SK-N-MC (cell line): ENCODE measurements at regions not wholly inside any gene's neighbourhood (a gene's known extent, or its start where the extent isn't known, plus 50 kb on each side); places are given as distances from the start of the nearest gene placed in this dataset.

ENCODE experiments used
- EZH2 ChIP-seq: fragments of 200-600 bp; sonication (generic); IDR thresholded peaks from one replicate; pipeline ENCODE4 v1.6.1; 2017; ENCODE audit warnings: antibody characterized with exemption
- POLR2AphosphoS5 ChIP-seq: IDR thresholded peaks from 2 replicates; pipeline ENCODE4 v1.6.1; 2012; ENCODE audit warnings: mild to moderate bottlenecking, low read depth, low read length, borderline replicate concordance

- TF ChIP-seq EZH2 (no peak), POLR2AphosphoS5 (no peak)
Observed at GRCh38 chr2:224160917-224161316, 121.8 kb upstream of the SERPINE2 start.
